Stimulated activated effector memory CD8-positive, alpha-beta T cell treated with anti-CD3 and anti-CD28 coated beads, Interleukin-12 subunit alpha, Interleukin-12 subunit beta, amount 100 ng/mL, for 72 hours (primary cell): ENCODE measurements at regions not wholly inside any gene's neighbourhood (a gene's known extent, or its start where the extent isn't known, plus 50 kb on each side); places are given as distances from the start of the nearest gene placed in this dataset.
"Not testable (repeated sequence)": the region's sequence is repeated elsewhere in the genome, so short reads cannot be mapped to it uniquely, and the experiment has no call there.

Experiments
- ATAC-seq: fragments of 150-1000 bp; cut with Tn5 transposase; 2 replicates; pipeline ENCODE4 v1.10.0; 2021
- DNase-seq, 2 donors: peaks; one replicate each; pipeline ENCODE4 v3.0.0; 2021 to 2022; ENCODE audit warnings: low spot score in 2 of 2
- H3K27ac Mint-ChIP-seq: one replicate; pipeline ENCODE4 v1.8.0; 2022; ENCODE audit warnings: mild to moderate bottlenecking, mixed read lengths
- H3K36me3 Mint-ChIP-seq: one replicate; pipeline ENCODE4 v1.8.0; 2022; ENCODE audit warnings: mild to moderate bottlenecking, mixed read lengths
- H3K4me1 Mint-ChIP-seq: one replicate; pipeline ENCODE4 v1.8.0; 2022; ENCODE audit warnings: mixed read lengths
- H3K4me3 Mint-ChIP-seq: one replicate; pipeline ENCODE4 v1.8.0; 2022; ENCODE audit warnings: mild to moderate bottlenecking, mixed read lengths
- H3K9me3 Mint-ChIP-seq: one replicate; pipeline ENCODE4 v1.8.0; 2022; ENCODE audit warnings: mixed read lengths

GRCh38 chr16:54879681-54880080 lies 51.0 kb upstream of the IRX5 start:
- Mint-ChIP-seq H3K36me3 (no peaks in the 10 kb centered on the region), H3K27ac (no peak overlapping the region), H3K9me3 (peaks cover 4% of the 10 kb centered on the region), H3K4me3 (no peak overlapping the region), H3K4me1 (no peaks in the 10 kb centered on the region)
- ATAC-seq, result no peak
- no peak for DNase-seq

GRCh38 chr16:54878301-54878700 lies 52.4 kb upstream of the IRX5 start:
- no peak overlapping the region for H3K27ac Mint-ChIP-seq
- H3K36me3 Mint-ChIP-seq, result no peaks in the 10 kb centered on the region
- no peaks in the 10 kb centered on the region for H3K9me3 Mint-ChIP-seq
- no peak for DNase-seq
- ATAC-seq, result no peak
- no peak overlapping the region for H3K4me3 Mint-ChIP-seq
- H3K4me1 Mint-ChIP-seq, result no peaks in the 10 kb centered on the region

- no peak for ATAC-seq
- no peak overlapping the region for H3K4me3 Mint-ChIP-seq
Measured at GRCh38 chr16:54875443-54875842, 55.2 kb upstream of the IRX5 start.

GRCh38 chr16:54873716-54874373 lies 56.8 kb upstream of the IRX5 start:
- H3K9me3 Mint-ChIP-seq, ATAC-seq, H3K4me3 Mint-ChIP-seq: not testable (repeated sequence)

More at GRCh38 chr16:54875443-54875842, 55.2 kb upstream of the IRX5 start:
- Mint-ChIP-seq H3K27ac (no peak overlapping the region), H3K4me1 (no peaks in the 10 kb centered on the region), H3K36me3 (no peaks in the 10 kb centered on the region), H3K9me3 (no peaks in the 10 kb centered on the region)
- no peak for DNase-seq

GRCh38 chr16:54873071-54873470 lies 57.6 kb upstream of the IRX5 start:
- no peak for ATAC-seq
- DNase-seq, result no peak
- H3K9me3 Mint-ChIP-seq, result no peaks in the 10 kb centered on the region
- no peaks in the 10 kb centered on the region for H3K36me3 Mint-ChIP-seq
- H3K4me3 Mint-ChIP-seq, result no peak overlapping the region
- no peaks in the 10 kb centered on the region for H3K4me1 Mint-ChIP-seq
- H3K27ac Mint-ChIP-seq, result no peak overlapping the region

More at GRCh38 chr16:54873716-54874373, 56.8 kb upstream of the IRX5 start:
- not testable (repeated sequence) for DNase-seq, H3K4me1 Mint-ChIP-seq, H3K36me3 Mint-ChIP-seq, H3K27ac Mint-ChIP-seq

- ATAC-seq, result no peak
- Mint-ChIP-seq H3K4me3 (no peak overlapping the region), H3K36me3 (no peaks in the 10 kb centered on the region)
Measured at GRCh38 chr16:54870151-54870550, 60.5 kb upstream of the IRX5 start.

GRCh38 chr16:54867302-54867832 lies 63.3 kb upstream of the IRX5 start:
- DNase-seq (no peak), ATAC-seq (no peak)
- H3K36me3 Mint-ChIP-seq, result no peaks in the 10 kb centered on the region
- H3K4me3 Mint-ChIP-seq, result no peak overlapping the region
- peaks cover 3% of the 10 kb centered on the region for H3K9me3 Mint-ChIP-seq
- no peaks in the 10 kb centered on the region for H3K4me1 Mint-ChIP-seq
- no peak overlapping the region for H3K27ac Mint-ChIP-seq

More at GRCh38 chr16:54870151-54870550, 60.5 kb upstream of the IRX5 start:
- Mint-ChIP-seq H3K9me3 (peaks cover 3% of the 10 kb centered on the region), H3K4me1 (no peaks in the 10 kb centered on the region), H3K27ac (no peak overlapping the region)
- no peak for DNase-seq

GRCh38 chr16:54862529-54862928 lies 68.1 kb upstream of the IRX5 start:
- ATAC-seq, result no peak
- Mint-ChIP-seq H3K9me3 (peaks cover 3% of the 10 kb centered on the region), H3K27ac (no peak overlapping the region), H3K4me1 (no peaks in the 10 kb centered on the region), H3K36me3 (no peaks in the 10 kb centered on the region), H3K4me3 (no peak overlapping the region)
- DNase-seq, result no peak

- no peaks in the 10 kb centered on the region for H3K36me3 Mint-ChIP-seq
- H3K4me1 Mint-ChIP-seq, result no peaks in the 10 kb centered on the region
- DNase-seq (no peak), ATAC-seq (no peak)
- peaks cover 11% of the 10 kb centered on the region for H3K9me3 Mint-ChIP-seq
- H3K4me3 Mint-ChIP-seq, result no peak overlapping the region
- no peak overlapping the region for H3K27ac Mint-ChIP-seq
Measured at GRCh38 chr16:54856871-54857270, 73.8 kb upstream of the IRX5 start.

GRCh38 chr16:54847609-54848008 lies 83.1 kb upstream of the IRX5 start:
- no peaks in the 10 kb centered on the region for H3K4me1 Mint-ChIP-seq
- DNase-seq (no peak), ATAC-seq (no peak)
- no peak overlapping the region for H3K27ac Mint-ChIP-seq
- no peak overlapping the region for H3K4me3 Mint-ChIP-seq
- H3K36me3 Mint-ChIP-seq, result no peaks in the 10 kb centered on the region
- peaks cover 9% of the 10 kb centered on the region for H3K9me3 Mint-ChIP-seq

- H3K4me3 Mint-ChIP-seq, result no peak overlapping the region
- ATAC-seq (no peak), DNase-seq (no peak)
- H3K9me3 Mint-ChIP-seq, result peaks cover 9% of the 10 kb centered on the region
- no peaks in the 10 kb centered on the region for H3K36me3 Mint-ChIP-seq
- no peak overlapping the region for H3K27ac Mint-ChIP-seq
- no peaks in the 10 kb centered on the region for H3K4me1 Mint-ChIP-seq
Measured at GRCh38 chr16:54847207-54847606, 83.5 kb upstream of the IRX5 start.

GRCh38 chr16:54846766-54847165 lies 83.9 kb upstream of the IRX5 start:
- DNase-seq, result no peak
- H3K36me3 Mint-ChIP-seq, result no peaks in the 10 kb centered on the region

GRCh38 chr16:54843424-54843750 lies 87.3 kb upstream of the IRX5 start:
- DNase-seq (no peak), ATAC-seq (no peak)
- Mint-ChIP-seq H3K4me1 (no peaks in the 10 kb centered on the region), H3K27ac (no peak overlapping the region), H3K9me3 (peaks cover 10% of the 10 kb centered on the region), H3K36me3 (no peaks in the 10 kb centered on the region), H3K4me3 (no peak overlapping the region)

More at GRCh38 chr16:54846766-54847165, 83.9 kb upstream of the IRX5 start:
- Mint-ChIP-seq H3K27ac (no peak overlapping the region), H3K4me3 (no peak overlapping the region), H3K9me3 (peaks cover 10% of the 10 kb centered on the region), H3K4me1 (no peaks in the 10 kb centered on the region)
- ATAC-seq, result no peak

GRCh38 chr16:54842743-54843423 lies 87.8 kb upstream of the IRX5 start:
- Mint-ChIP-seq H3K36me3 (no peaks in the 10 kb centered on the region), H3K27ac (no peak overlapping the region), H3K9me3 (peaks cover 10% of the 10 kb centered on the region), H3K4me3 (no peak overlapping the region), H3K4me1 (no peaks in the 10 kb centered on the region)
- DNase-seq, result no peak
- ATAC-seq, result no peak

GRCh38 chr16:54829691-54830090 lies 101.0 kb upstream of the IRX5 start:
- H3K36me3 Mint-ChIP-seq, result no peaks in the 10 kb centered on the region
- no peak for ATAC-seq
- no peak overlapping the region for H3K27ac Mint-ChIP-seq
- H3K9me3 Mint-ChIP-seq, result peaks cover 7% of the 10 kb centered on the region
- no peak for DNase-seq
- H3K4me1 Mint-ChIP-seq, result no peaks in the 10 kb centered on the region
- H3K4me3 Mint-ChIP-seq, result no peak overlapping the region

- Mint-ChIP-seq H3K27ac (no peak overlapping the region), H3K4me3 (no peak overlapping the region), H3K36me3 (no peaks in the 10 kb centered on the region), H3K4me1 (no peaks in the 10 kb centered on the region), H3K9me3 (peaks cover 8% of the 10 kb centered on the region)
- no peak for ATAC-seq
- DNase-seq, result no peak
Measured at GRCh38 chr16:54822892-54823291, 107.8 kb upstream of the IRX5 start.
